K562 (cell line): ENCODE measurements at regions not wholly inside any gene's neighbourhood (a gene's known extent, or its start where the extent isn't known, plus 50 kb on each side); places are given as distances from the start of the nearest gene placed in this dataset.

Experiments
- ATAC-seq: fragments of 200-7000 bp; cut with Tn5 transposase; 3 replicates; pipeline ENCODE4 v1.9.1; 2020; ENCODE audit warnings: moderate library complexity
- BruUV-seq: library from RNA; stranded (reverse); fragments of 400-500 nt; replicated peaks from 2 replicates; lab custom pipeline; 2021; lab: Mats Ljungman, UMichigan
- CTCF ChIA-PET: fragments of 300-600 bp; formaldehyde crosslinking; extraction: SDS; loops from one replicate; lab custom pipeline; 2021; ENCODE audit warnings: low intra/inter-chr PET ratio; lab: Yijun Ruan, JAX
- POLR2A ChIA-PET: fragments of 300-600, 350-650 bp; sonication (Branson Sonifier 250); formaldehyde crosslinking; extraction: SDS; loops from one replicate; lab custom pipeline; 2021; ENCODE audit warnings: antibody characterized with exemption, inconsistent platforms; lab: Yijun Ruan, JAX
- DNase-seq, 4 experiments: peaks; one replicate each; pipeline versions ENCODE4 v3.0.0 to v3.0.0-alpha.2; 2011 to 2018; ENCODE audit warnings: low spot score in 3 of 4, mixed read lengths in 3 of 4; ENCODE audit errors: extremely low read depth in 1 of 4
- FAIRE-seq: peaks from 2 replicates; lab custom pipeline; 2011; peaks lifted over from hg19 to GRCh38; lab: Jason Lieb, UNC
- H2AFZ ChIP-seq: 2 replicates; pipeline ENCODE4 v1.6.0; 2011; ENCODE audit warnings: low read depth, low read length, control low read depth, inconsistent platforms
- H3K27ac ChIP-seq: fragments of 200-600 bp; 3 replicates; pipeline ENCODE4 v1.8.0; 2011; ENCODE audit warnings: low read depth, mild to moderate bottlenecking, control low read depth, inconsistent platforms, low read length, moderate library complexity, mixed read lengths; ENCODE audit errors: extremely low read depth
- H3K27me3 ChIP-seq, 2 experiments: fragments of 300-600 bp in 1 of 2; 2 replicates in 1 of 2; 3 replicates in 1 of 2; pipeline versions ENCODE4 v1.6.0 to v1.8.0; 2011; ENCODE audit warnings: inconsistent platforms in 2 of 2, low read length in 2 of 2, mild to moderate bottlenecking in 1 of 2, mixed read lengths in 1 of 2, moderate library complexity in 1 of 2; ENCODE audit not compliant: control insufficient read depth in 2 of 2, insufficient read depth in 2 of 2
- H3K36me3 ChIP-seq: fragments of 300-600 bp; 3 replicates; pipeline ENCODE4 v1.8.0; 2011; ENCODE audit warnings: mild to moderate bottlenecking, low read length, inconsistent platforms; ENCODE audit not compliant: control insufficient read depth, insufficient read depth
- H3K4me1 ChIP-seq, 2 experiments: fragments of 200-600 bp in 1 of 2; replicated peaks in 1 of 2; 2 replicates in 1 of 2; 3 replicates in 1 of 2; pipeline versions ENCODE4 v1.5.1 to v1.8.0; 2011; ENCODE audit warnings: inconsistent platforms in 2 of 2, low read length in 2 of 2, mild to moderate bottlenecking in 1 of 2, mixed read lengths in 1 of 2, moderate library complexity in 1 of 2; ENCODE audit not compliant: control insufficient read depth in 2 of 2, insufficient read depth in 2 of 2
- H3K4me2 ChIP-seq: 2 replicates; pipeline ENCODE4 v1.6.1; 2011; ENCODE audit warnings: low read length, control low read depth, inconsistent platforms, mixed read lengths; ENCODE audit not compliant: insufficient read depth
- H3K4me3 ChIP-seq: fragments of 200-600 bp; sonication (generic), shearing (Covaris generic); 2 replicates; pipeline ENCODE4 v1.5.1; 2016; ENCODE audit warnings: control low read depth, inconsistent platforms
- H3K79me2 ChIP-seq: fragments of 200-600 bp; 3 replicates; pipeline ENCODE4 v1.8.0; 2011; ENCODE audit warnings: low read length, inconsistent platforms; ENCODE audit not compliant: control insufficient read depth, insufficient read depth
- H3K9ac ChIP-seq, 2 experiments: 2 replicates each; pipeline versions ENCODE4 v1.6.0 to v1.6.1; 2011; ENCODE audit warnings: low read depth in 2 of 2, low read length in 2 of 2, control low read depth in 1 of 2, inconsistent platforms in 1 of 2, mild to moderate bottlenecking in 1 of 2, mixed read lengths in 1 of 2; ENCODE audit not compliant: insufficient read depth in 1 of 2
- H3K9me1 ChIP-seq: one replicate; pipeline ENCODE4 v1.6.0; 2011; ENCODE audit warnings: inconsistent platforms, mild to moderate bottlenecking, low read length, moderate library complexity; ENCODE audit not compliant: control insufficient read depth, insufficient read depth
- H3K9me3 ChIP-seq: replicated peaks from 2 replicates; pipeline ENCODE4 v1.5.1; 2011; ENCODE audit warnings: low read depth, low read length, inconsistent platforms; ENCODE audit not compliant: control insufficient read depth, insufficient read depth
- H4K20me1 ChIP-seq: replicated peaks from 2 replicates; pipeline ENCODE4 v1.6.1; 2011; ENCODE audit warnings: low read length, inconsistent platforms, mixed read lengths; ENCODE audit not compliant: control insufficient read depth, insufficient read depth
- ARID3B ChIP-seq: fragments of 250-450 bp; sonication (Bioruptor Pico); IDR thresholded peaks from 2 replicates; pipeline ENCODE4 v1.4.0; 2020; ENCODE audit warnings: borderline replicate concordance
- NRF1 ChIP-seq, 2 experiments: fragments of 450-650 bp; IDR thresholded peaks in 1 of 2; conservative IDR thresholded peaks in 1 of 2; 2 replicates each; pipeline ENCODE4 v1.6.1; 2014; ENCODE audit warnings: mild to moderate bottlenecking in 2 of 2
- RAD51 ChIP-seq: fragments of 450-650 bp; IDR thresholded peaks from 2 replicates; pipeline ENCODE4 v1.7.1; 2016; ENCODE audit warnings: low read depth, mild to moderate bottlenecking, borderline replicate concordance
- XRCC5 ChIP-seq: fragments of 200-400 bp; formaldehyde crosslinking; IDR thresholded peaks from 2 replicates; pipeline ENCODE4 v1.6.1; 2017; ENCODE audit warnings: low read depth, mild to moderate bottlenecking, low read length
- WGBS: fragments of 100-300 bp; shearing (Covaris generic); methylation state at CpG from one replicate; pipeline ENCODE4 v1.1.6; 2016; ENCODE audit warnings: low coverage, mixed read lengths; ENCODE audit not compliant: insufficient coverage; ENCODE audit errors: missing lambda C conversion rate; 5-methylcytosine and 5-hydroxymethylcytosine counted together
- in situ Hi-C: fragments of 300-500 bp; cut with MboI; formaldehyde crosslinking; loops from 4 replicates; pipeline ENCODE4 v1.15.0; 2018; ENCODE audit warnings: inconsistent platforms, mixed read lengths
- intact Hi-C: fragments of 100-400 bp; cut with micrococcal nuclease; formaldehyde crosslinking; loops from 2 replicates; pipeline ENCODE4 v1.14.2; 2022

- TF ChIP-seq ARID3B (CRISPR knock-in tag) (no peak), RAD51 (no peak), NRF1 (conservative IDR thresholded peaks at IDR 0.05 in 1 of 2, IDR thresholded peaks at IDR 0.05 in 1 of 2) (no peak)
Observed at GRCh38 chr12:88303335-88303734, 161.2 kb downstream of the TMTC3 start (continued).

- Histone ChIP-seq H3K79me2 (no peaks in the 10 kb centered on the region), H3K36me3 (no peaks in the 10 kb centered on the region), H3K4me3 (no peak overlapping the region), H3K27me3 (no peaks in the 10 kb centered on the region), H3K9me1 (no peaks in the 10 kb centered on the region), H3K27ac (no peak overlapping the region), H2AFZ (no peak overlapping the region), H3K9me3 (no peaks in the 10 kb centered on the region), H4K20me1 (no peaks in the 10 kb centered on the region), H3K4me1 (no peaks in the 10 kb centered on the region; a peak in 2 of 5 replicates), H3K4me2 (no peak overlapping the region), H3K9ac (no peak overlapping the region)
- DNase-seq = no peak
- ATAC-seq = no peak
- BruUV-seq = no TSS peak
- ChIA-PET CTCF (no interaction called here), POLR2A (no interaction called here)
- intact Hi-C loops = no loop called here
- in situ Hi-C loops = no loop called here
- no peak for TF ChIP-seq XRCC5
- 15% methylated on average over 5 of the region's 5 CpGs for WGBS
- FAIRE-seq = no peak
Observed at GRCh38 chr12:88305254-88305890, 163.3 kb downstream of the TMTC3 start.
